HG03097 (cell line): ENCODE measurements at regions not wholly inside any gene's neighbourhood (a gene's known extent, or its start where the extent isn't known, plus 50 kb on each side); places are given as distances from the start of the nearest gene placed in this dataset.

Experiments used
- ATAC-seq: cut with Tn5 transposase; IDR thresholded peaks from one replicate; pipeline ENCODE4 v1.9.1; 2021; ENCODE audit not compliant: unreplicated experiment, low FRiP score

DNA sequence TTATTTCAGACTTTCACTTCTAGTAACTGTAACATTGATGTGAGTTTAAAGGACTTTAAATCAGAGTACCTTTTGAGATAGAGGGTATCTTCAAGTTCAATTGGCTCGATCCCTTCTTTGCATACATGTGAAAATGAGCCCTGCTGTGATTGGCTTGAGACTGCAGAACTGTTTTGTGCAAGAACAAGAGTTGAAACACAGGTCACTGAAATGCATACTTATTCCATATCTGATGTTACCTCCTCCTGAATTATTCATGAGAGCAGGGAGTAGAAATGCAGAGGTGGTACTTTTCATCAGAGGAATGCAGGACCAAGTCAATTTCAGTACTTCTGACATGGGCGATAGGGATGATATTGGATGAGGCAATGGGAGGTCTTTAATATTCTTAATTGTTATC is 459.5 kb downstream of the TLR4 start:
- no peak for ATAC-seq

DNA sequence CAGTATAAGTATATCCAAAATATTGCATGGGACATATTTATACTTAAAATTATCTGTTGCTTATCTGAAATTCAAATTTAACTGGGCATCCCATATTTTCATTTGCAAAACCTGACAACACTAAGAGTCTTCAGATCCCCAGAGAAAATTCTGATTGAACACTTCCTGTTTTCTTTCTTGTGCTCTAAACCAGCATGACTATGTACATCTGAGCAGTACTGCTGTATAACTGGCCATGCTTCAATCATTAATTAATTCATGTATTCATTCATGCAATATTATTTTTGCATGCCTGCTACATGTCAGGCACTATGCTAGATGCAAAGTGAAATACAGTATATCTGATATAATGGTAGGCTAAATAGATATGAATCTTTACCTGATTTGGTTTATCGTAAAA is 461.2 kb downstream of the TLR4 start:
- ATAC-seq: no peak

- ATAC-seq: no peak
Measured at GRCh38 chr9:118170032-118170955, 466.1 kb downstream of the TLR4 start.

DNA sequence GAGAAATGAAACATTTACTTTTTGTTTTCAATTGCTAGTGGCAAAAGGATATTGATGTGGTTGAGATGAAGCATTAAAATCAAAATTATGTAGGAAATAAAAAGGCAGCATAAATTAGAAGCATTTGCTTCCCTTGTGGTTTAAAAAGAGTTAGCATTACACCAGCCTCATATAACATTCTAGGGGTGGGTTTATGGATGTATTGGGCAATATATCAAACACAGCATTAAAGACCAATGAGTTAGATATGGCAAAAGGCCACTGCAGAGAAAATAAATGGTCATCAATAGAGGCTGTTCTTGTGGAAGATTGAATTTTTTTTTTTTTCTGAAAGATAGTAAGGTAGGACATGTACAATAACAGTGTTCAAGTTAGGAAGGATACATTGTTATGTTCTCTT is 473.0 kb downstream of the TLR4 start:
- ATAC-seq: no peak

- no peak for ATAC-seq
Measured at GRCh38 chr9:118183576-118183975, 479.4 kb downstream of the TLR4 start.

GRCh38 chr9:118187408-118187807 is 483.2 kb downstream of the TLR4 start:
- ATAC-seq: no peak

GRCh38 chr9:118189615-118190014 is 485.4 kb downstream of the TLR4 start:
- ATAC-seq: no peak

DNA sequence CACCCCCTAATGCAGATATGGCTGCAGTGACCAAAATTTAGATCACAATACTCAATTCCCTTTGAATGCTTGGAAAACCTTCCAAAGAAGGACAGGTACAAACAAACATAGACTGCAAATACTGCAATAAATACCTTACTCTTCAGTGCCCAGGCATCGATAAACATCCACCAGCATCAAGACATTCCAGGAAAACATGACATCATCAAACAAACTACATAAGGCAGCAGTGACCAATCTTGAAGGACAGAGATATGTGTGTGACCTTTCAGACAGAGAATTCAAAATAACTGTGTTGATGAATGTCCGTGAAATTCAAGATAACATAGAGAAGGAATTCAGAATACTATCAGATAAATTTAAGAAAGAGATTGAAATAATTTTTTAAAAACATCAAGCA is 488.6 kb downstream of the TLR4 start:
- ATAC-seq: no peak

DNA sequence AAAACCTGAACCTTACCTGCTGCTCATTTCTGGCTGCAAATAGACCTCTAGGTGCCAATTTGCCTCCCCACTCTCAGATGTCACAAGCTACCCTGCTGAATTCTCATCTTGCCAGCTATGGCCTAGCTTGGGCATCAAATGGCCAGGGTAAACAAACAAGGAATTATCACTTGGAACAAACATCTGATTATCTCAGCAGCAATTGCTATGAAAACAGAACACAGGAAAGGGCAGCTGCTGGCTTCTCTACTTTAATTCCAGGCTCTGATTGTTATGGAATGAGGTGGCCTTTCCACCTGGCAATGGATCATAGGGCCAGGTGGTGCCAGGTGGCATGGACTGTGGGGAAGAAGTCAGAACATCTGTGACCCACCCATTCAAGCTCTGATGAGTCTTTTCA is 505.1 kb downstream of the TLR4 start:
- no peak for ATAC-seq

- no peak for ATAC-seq
Measured at GRCh38 chr9:118215549-118215948, 511.3 kb downstream of the TLR4 start.

- ATAC-seq: no peak
Measured at GRCh38 chr9:118222375-118222774, 518.2 kb downstream of the TLR4 start.

DNA sequence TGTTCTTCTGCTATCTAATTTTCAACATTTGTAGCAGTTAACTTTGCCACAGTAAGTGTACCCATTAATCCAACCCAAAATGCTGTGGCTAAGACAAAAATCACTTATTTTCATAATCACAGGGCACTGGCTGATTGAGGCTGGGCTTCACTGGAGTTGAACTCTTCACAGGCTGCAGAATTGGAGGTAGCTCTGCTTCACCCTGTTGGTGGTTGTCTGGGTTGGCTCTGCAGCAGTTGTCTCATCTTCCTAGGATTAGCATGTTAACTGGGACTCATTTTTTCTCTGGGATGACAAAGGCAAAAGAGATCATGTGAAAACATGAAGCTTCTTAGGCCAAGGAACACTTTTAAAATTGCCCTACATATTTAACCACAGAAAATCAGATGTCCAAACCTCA is 518.9 kb downstream of the TLR4 start:
- ATAC-seq: no peak

DNA sequence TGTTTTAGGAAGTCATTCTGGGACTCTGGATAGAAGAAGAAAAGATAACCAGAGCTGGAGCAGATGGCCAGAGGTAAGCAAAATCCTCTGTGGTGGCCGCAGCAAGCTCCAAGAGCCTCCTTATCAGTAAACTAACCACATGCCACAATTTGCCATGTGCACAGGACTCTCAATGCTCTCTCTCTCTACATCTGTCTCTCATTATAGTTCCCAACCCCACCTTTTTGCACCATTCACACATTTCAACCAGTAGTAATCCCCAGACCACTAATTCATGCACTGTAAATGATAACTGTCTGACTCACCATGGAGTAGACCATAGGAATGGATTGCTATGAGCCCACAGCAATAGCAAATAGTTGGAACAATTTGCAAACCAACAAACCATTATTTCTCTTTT is 526.1 kb downstream of the TLR4 start:
- no peak for ATAC-seq

DNA sequence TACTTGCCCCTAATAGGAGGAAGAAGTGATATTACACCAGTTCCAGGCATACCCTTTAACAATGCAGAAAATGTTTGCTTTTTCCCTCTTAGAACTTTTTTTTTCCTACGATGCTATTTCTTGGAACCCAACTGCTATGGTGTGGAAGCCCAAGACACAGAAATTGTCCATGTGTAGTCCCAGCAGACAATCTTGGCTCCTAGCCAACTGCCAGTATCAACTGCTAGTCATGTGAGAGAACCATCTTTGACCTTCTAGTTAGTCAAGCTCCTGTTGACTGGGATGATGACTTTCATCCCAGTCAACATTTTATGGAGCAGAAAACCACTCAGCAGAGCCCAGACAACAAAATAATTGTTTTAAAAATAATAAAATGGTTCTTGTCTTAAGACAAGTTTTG is 532.4 kb downstream of the TLR4 start:
- ATAC-seq: no peak

- no peak for ATAC-seq
Measured at GRCh38 chr9:118238139-118238538, 533.9 kb downstream of the TLR4 start.

GRCh38 chr9:118252027-118252426 is 547.8 kb downstream of the TLR4 start:
- ATAC-seq: no peak

DNA sequence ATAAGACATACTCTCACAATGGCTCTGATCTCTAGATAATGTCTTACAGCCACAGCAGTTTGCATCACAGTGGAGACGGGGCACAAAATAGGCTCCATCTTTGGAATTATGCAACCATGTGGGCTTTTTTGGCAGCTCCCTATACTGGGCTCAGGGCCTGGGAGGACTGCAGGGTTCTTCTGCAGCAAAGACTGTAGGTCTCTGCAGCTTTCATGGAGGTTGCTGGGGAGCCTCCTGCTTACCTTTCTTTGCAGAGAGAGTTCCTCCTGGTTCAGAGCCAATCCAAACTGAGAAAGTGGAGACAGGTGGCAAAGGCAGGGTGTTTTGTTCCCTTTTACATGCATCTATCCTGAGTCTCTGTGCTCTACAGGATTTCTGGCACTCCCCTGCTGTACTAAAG is 558.0 kb downstream of the TLR4 start:
- ATAC-seq: no peak

DNA sequence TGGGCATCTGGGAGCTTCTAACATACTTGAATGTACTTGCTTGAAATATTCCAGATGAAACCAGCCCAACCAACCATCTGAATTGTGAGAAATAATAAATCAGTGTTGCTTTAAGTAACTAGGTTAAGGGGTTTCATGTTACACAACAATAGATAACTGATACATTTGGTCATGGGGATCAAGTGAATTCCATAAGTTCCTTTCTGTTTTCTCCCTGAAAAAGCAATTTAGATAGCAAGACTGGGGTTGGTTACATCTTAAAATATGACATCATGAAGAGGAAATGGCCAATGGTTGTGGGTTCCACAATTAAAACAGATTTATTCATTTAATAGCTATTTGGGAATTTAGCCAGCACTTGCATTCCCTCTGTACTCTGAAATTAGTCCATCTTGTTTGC is 559.7 kb downstream of the TLR4 start:
- no peak for ATAC-seq

DNA sequence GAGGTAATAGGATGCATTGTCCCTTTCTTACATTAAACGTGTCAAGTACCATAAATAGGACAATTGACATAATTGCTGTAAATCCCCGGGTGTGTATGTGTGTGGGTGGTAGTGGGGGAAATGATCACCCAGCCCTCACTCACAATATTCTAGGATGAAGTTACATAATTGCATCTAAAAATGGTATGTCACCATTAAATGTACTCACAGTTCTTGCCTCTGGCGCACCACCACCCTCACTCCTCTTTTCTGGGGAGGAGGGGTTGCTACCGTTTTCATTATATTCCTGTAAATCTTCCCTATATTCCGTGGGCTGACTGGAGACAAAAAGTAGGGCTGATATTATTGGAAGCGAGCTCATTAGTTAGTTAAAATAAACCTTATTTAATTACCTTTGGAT is 563.8 kb downstream of the TLR4 start:
- ATAC-seq: no peak

GRCh38 chr9:118269623-118270022 is 565.4 kb downstream of the TLR4 start:
- ATAC-seq: no peak

GRCh38 chr9:118271331-118271730 is 567.1 kb downstream of the TLR4 start:
- ATAC-seq: no peak

DNA sequence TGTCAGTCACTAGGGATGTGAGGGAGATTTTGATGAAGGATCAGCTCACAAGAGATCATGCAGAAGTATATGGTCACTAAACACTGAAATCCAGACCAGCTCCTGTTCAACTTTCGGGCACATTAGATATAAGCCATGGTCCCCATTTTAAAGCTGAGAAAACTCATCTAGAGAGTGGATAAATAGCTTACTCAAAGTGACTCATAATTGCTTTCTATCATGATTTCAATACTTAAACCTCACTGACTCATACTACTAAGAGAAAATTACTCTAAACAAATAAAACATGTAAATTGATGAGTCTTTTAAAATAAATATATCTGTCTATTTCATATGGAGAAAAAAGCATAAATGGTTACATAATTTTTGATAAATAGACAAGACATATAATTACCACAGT is 567.7 kb downstream of the TLR4 start:
- no peak for ATAC-seq

DNA sequence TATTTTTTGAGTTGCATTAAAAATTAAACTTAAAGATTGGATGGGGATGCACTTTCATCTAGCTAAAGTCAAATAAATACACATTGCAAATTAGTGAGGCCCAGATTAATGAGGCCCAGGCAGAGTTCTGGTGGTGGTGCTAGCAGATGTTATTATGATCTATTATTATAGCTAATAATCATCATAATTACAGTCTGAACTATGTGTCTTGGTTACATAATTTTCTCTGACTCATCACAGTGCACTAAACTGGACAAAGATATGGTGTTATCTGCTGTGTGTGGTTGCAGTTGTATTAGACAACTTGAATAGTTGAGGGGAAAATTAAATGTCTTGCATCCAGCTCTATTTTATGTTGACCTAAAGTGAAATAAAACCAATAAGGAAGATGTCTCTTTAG is 568.8 kb downstream of the TLR4 start:
- ATAC-seq: no peak
